ENCODE measurements at regions not wholly inside any gene's neighbourhood (a gene's known extent, or its start where the extent isn't known, plus 50 kb on each side); places are given as distances from the start of the nearest gene placed in this dataset.
"Not testable (repeated sequence)": the region's sequence is repeated elsewhere in the genome, so short reads cannot be mapped to it uniquely, and the experiment has no call there.

GRCh38 chr9:81013191-81013590 lies 676.2 kb downstream of the TLE1 start:
- not testable (repeated sequence) for TF ChIP-seq CTCF, POLR2A (IDR thresholded peaks at IDR 0.05)

All from vagina (tissue), 2 donors.